Mesothelial cell of epicardium (in vitro differentiated cells): ENCODE measurements at regions not wholly inside any gene's neighbourhood (a gene's known extent, or its start where the extent isn't known, plus 50 kb on each side); places are given as distances from the start of the nearest gene placed in this dataset.
A peak's percentile ranks its signal among the peaks of the same experiment; 100 is the strongest.

Experiments
- DNase-seq, 2 experiments: peaks; one replicate each; pipeline ENCODE4 v3.0.0; 2021; ENCODE audit warnings: low spot score in 2 of 2; ENCODE audit not compliant: unreplicated experiment in 2 of 2
- H3K27ac Mint-ChIP-seq: 2 replicates; pipeline ENCODE4 v1.8.0; 2021; ENCODE audit warnings: mixed read lengths
- H3K27me3 Mint-ChIP-seq: 2 replicates; pipeline ENCODE4 v1.8.0; 2021; ENCODE audit warnings: low read depth, mixed read lengths
- H3K36me3 Mint-ChIP-seq: 2 replicates; pipeline ENCODE4 v1.8.0; 2021; ENCODE audit warnings: mixed read lengths
- H3K4me1 Mint-ChIP-seq: 2 replicates; pipeline ENCODE4 v1.8.0; 2021; ENCODE audit warnings: mixed read lengths
- H3K4me3 Mint-ChIP-seq: 2 replicates; pipeline ENCODE4 v1.8.0; 2021; ENCODE audit warnings: mild to moderate bottlenecking, moderate library complexity, mixed read lengths
- H3K9me3 Mint-ChIP-seq: 2 replicates; pipeline ENCODE4 v1.8.0; 2021; ENCODE audit warnings: mixed read lengths
- CTCF ChIP-seq: fragments of 200-600 bp; sonication (generic); IDR thresholded peaks from one replicate; pipeline ENCODE4 v1.5.0; 2021; ENCODE audit warnings: antibody characterized with exemption; ENCODE audit not compliant: unreplicated experiment

GRCh38 chr9:108803428-108804065 is 52.2 kb downstream of the ACTL7B start:
- H3K4me1 Mint-ChIP-seq = peaks cover 16% of the 10 kb centered on the region
- peak overlapping the region; percentile 10 for H3K27ac Mint-ChIP-seq
- no peaks in the 10 kb centered on the region for H3K36me3 Mint-ChIP-seq

GRCh38 chr9:108802967-108803366 is 52.8 kb downstream of the ACTL7B start:
- H3K36me3 Mint-ChIP-seq = no peaks in the 10 kb centered on the region
- no peak for TF ChIP-seq CTCF
- H3K9me3 Mint-ChIP-seq = no peaks in the 10 kb centered on the region
- H3K27me3 Mint-ChIP-seq = peaks cover 2% of the 10 kb centered on the region
- no peak overlapping the region for H3K4me3 Mint-ChIP-seq
- no peak for DNase-seq
- H3K27ac Mint-ChIP-seq = peak overlapping the region; percentile 10
- peaks cover 16% of the 10 kb centered on the region for H3K4me1 Mint-ChIP-seq

More at GRCh38 chr9:108803428-108804065, 52.2 kb downstream of the ACTL7B start:
- no peak overlapping the region for H3K4me3 Mint-ChIP-seq
- no peak for TF ChIP-seq CTCF
- peaks cover 2% of the 10 kb centered on the region for H3K27me3 Mint-ChIP-seq
- no peak for DNase-seq
- no peaks in the 10 kb centered on the region for H3K9me3 Mint-ChIP-seq

GRCh38 chr9:108801949-108802348 is 53.8 kb downstream of the ACTL7B start:
- Mint-ChIP-seq H3K36me3 (no peaks in the 10 kb centered on the region), H3K9me3 (no peaks in the 10 kb centered on the region), H3K4me1 (peaks cover 16% of the 10 kb centered on the region), H3K4me3 (no peak overlapping the region), H3K27me3 (peaks cover 2% of the 10 kb centered on the region), H3K27ac (no peak overlapping the region)
- TF ChIP-seq CTCF = no peak
- DNase-seq = no peak

GRCh38 chr9:108800632-108801099 is 55.1 kb downstream of the ACTL7B start:
- no peaks in the 10 kb centered on the region for H3K27me3 Mint-ChIP-seq
- no peak for TF ChIP-seq CTCF
- peaks cover 16% of the 10 kb centered on the region for H3K4me1 Mint-ChIP-seq
- DNase-seq = no peak
- H3K4me3 Mint-ChIP-seq = no peak overlapping the region
- no peak overlapping the region for H3K27ac Mint-ChIP-seq
- no peaks in the 10 kb centered on the region for H3K36me3 Mint-ChIP-seq
- H3K9me3 Mint-ChIP-seq = no peaks in the 10 kb centered on the region

- peaks cover 23% of the 10 kb centered on the region for H3K9me3 Mint-ChIP-seq
- H3K4me1 Mint-ChIP-seq = no peaks in the 10 kb centered on the region
- no peak overlapping the region for H3K27ac Mint-ChIP-seq
- no peaks in the 10 kb centered on the region for H3K36me3 Mint-ChIP-seq
- H3K4me3 Mint-ChIP-seq = no peak overlapping the region
- H3K27me3 Mint-ChIP-seq = no peaks in the 10 kb centered on the region
- no peak for DNase-seq
- TF ChIP-seq CTCF = no peak
Measured at GRCh38 chr9:108793573-108793972, 62.2 kb downstream of the ACTL7B start.
